GM12872 (cell line): ENCODE measurements at regions not wholly inside any gene's neighbourhood (a gene's known extent, or its start where the extent isn't known, plus 50 kb on each side); places are given as distances from the start of the nearest gene placed in this dataset.

Experiments
- CTCF ChIP-seq: IDR thresholded peaks from 3 replicates; pipeline ENCODE4 v1.5.1; 2011; ENCODE audit warnings: low read depth, mild to moderate bottlenecking, low read length, moderate library complexity; ENCODE audit not compliant: insufficient read depth

GRCh38 chr3:5430701-5431100 is 243.2 kb downstream of the EDEM1 start:
- no peak for TF ChIP-seq CTCF

- TF ChIP-seq CTCF, result no peak
These were observed 243.6 kb downstream of the EDEM1 start for GRCh38 chr3:5431146-5431545.

GRCh38 chr3:5431811-5432378 is 244.4 kb downstream of the EDEM1 start:
- no peak for TF ChIP-seq CTCF

GRCh38 chr3:5437296-5437782 is 249.8 kb downstream of the EDEM1 start:
- TF ChIP-seq CTCF, result no peak

GRCh38 chr3:5437783-5438323 is 250.3 kb downstream of the EDEM1 start:
- no peak for TF ChIP-seq CTCF

- no peak for TF ChIP-seq CTCF
These were observed 253.9 kb downstream of the EDEM1 start for GRCh38 chr3:5441401-5441800.

- no peak for TF ChIP-seq CTCF
These were observed 254.7 kb downstream of the EDEM1 start for GRCh38 chr3:5442106-5442785.
